WTC11 (cell line): ENCODE measurements at regions not wholly inside any gene's neighbourhood (a gene's known extent, or its start where the extent isn't known, plus 50 kb on each side); places are given as distances from the start of the nearest gene placed in this dataset.

Experiments
- ATAC-seq: fragments of 200-7000 bp; cut with Tn5 transposase; 2 replicates; pipeline ENCODE4 v1.10.0; 2021; ENCODE audit warnings: mild to moderate bottlenecking, moderate library complexity
- CTCF ChIA-PET: fragments of 300-600 bp; sonication (Branson Sonifier 250); formaldehyde crosslinking; loops from one replicate; lab custom pipeline; 2021; ENCODE audit warnings: antibody characterized with exemption; lab: Charles Lee
- POLR2A ChIA-PET: fragments of 350-600 bp; sonication (Branson Sonifier 250); formaldehyde crosslinking; loops from one replicate; lab custom pipeline; 2021; ENCODE audit warnings: antibody characterized with exemption; lab: Charles Lee
- DNase-seq: peaks from one replicate; pipeline ENCODE4 v3.0.0; 2021; ENCODE audit warnings: low spot score
- H3K27ac Mint-ChIP-seq: 2 replicates; pipeline ENCODE4 v1.8.0; 2021; ENCODE audit warnings: mixed read lengths
- H3K27me3 Mint-ChIP-seq: 2 replicates; pipeline ENCODE4 v1.8.0; 2021; ENCODE audit warnings: low read depth, mild to moderate bottlenecking, moderate library complexity, mixed read lengths
- H3K36me3 Mint-ChIP-seq: 2 replicates; pipeline ENCODE4 v1.8.0; 2021; ENCODE audit warnings: mixed read lengths
- H3K4me1 Mint-ChIP-seq: 2 replicates; pipeline ENCODE4 v1.8.0; 2022; ENCODE audit warnings: mixed read lengths
- H3K4me3 Mint-ChIP-seq: 2 replicates; pipeline ENCODE4 v1.8.0; 2021; ENCODE audit warnings: mild to moderate bottlenecking, moderate library complexity, mixed read lengths
- H3K9me3 Mint-ChIP-seq: 2 replicates; pipeline ENCODE4 v1.8.0; 2021; ENCODE audit warnings: mixed read lengths
- CBFB ChIP-seq: sonication (generic); formaldehyde crosslinking; IDR thresholded peaks from 2 replicates; pipeline ENCODE4 v1.8.1; 2022; ENCODE audit warnings: mild to moderate bottlenecking, low read depth, missing genetic modification reagents
- CREB1 ChIP-seq: sonication (generic); formaldehyde crosslinking; IDR thresholded peaks from 2 replicates; pipeline ENCODE4 v1.8.0; 2023; ENCODE audit warnings: mild to moderate bottlenecking, missing genetic modification reagents
- CREM ChIP-seq: sonication (generic); formaldehyde crosslinking; IDR thresholded peaks from 2 replicates; pipeline ENCODE4 v1.8.1; 2022; ENCODE audit warnings: mild to moderate bottlenecking, missing genetic modification reagents, moderate library complexity
- EMX1 ChIP-seq: fragments of 250-450 bp; sonication (Bioruptor Pico); IDR thresholded peaks from 2 replicates; pipeline ENCODE4 v1.8.0; 2021; ENCODE audit warnings: mild to moderate bottlenecking
- ERG ChIP-seq: fragments of 250-450 bp; sonication (Bioruptor Pico); IDR thresholded peaks from 2 replicates; pipeline ENCODE4 v1.8.0; 2021; ENCODE audit warnings: mild to moderate bottlenecking
- HMGA2 ChIP-seq: fragments of 250-450 bp; sonication (Bioruptor Pico); IDR thresholded peaks from 2 replicates; pipeline ENCODE4 v1.4.0; 2021; ENCODE audit warnings: mild to moderate bottlenecking, moderate library complexity
- JUN ChIP-seq: sonication (generic); formaldehyde crosslinking; IDR thresholded peaks from 2 replicates; pipeline ENCODE4 v1.8.0; 2023; ENCODE audit warnings: mild to moderate bottlenecking, missing genetic modification reagents
- KAT7 ChIP-seq: sonication (generic); formaldehyde crosslinking; IDR thresholded peaks from 2 replicates; pipeline ENCODE4 v1.8.1; 2023; ENCODE audit warnings: missing genetic modification reagents, mild to moderate bottlenecking, borderline replicate concordance
- NFATC4 ChIP-seq: fragments of 250-450 bp; sonication (Bioruptor Pico); IDR thresholded peaks from 2 replicates; pipeline ENCODE4 v1.9.0; 2021; ENCODE audit warnings: mild to moderate bottlenecking
- NFE2L1 ChIP-seq: sonication (generic); formaldehyde crosslinking; IDR thresholded peaks from 2 replicates; pipeline ENCODE4 v1.8.1; 2023; ENCODE audit warnings: missing genetic modification reagents
- NR1H2 ChIP-seq: sonication (generic); formaldehyde crosslinking; IDR thresholded peaks from 2 replicates; pipeline ENCODE4 v1.9.0; 2021; ENCODE audit warnings: mild to moderate bottlenecking, moderate library complexity, missing genetic modification reagents
- OVOL2 ChIP-seq: fragments of 250-450 bp; sonication (Bioruptor Pico); IDR thresholded peaks from 2 replicates; pipeline ENCODE4 v1.9.0; 2021; ENCODE audit warnings: mild to moderate bottlenecking, borderline replicate concordance
- RORB ChIP-seq: fragments of 250-450 bp; sonication (Bioruptor Pico); IDR thresholded peaks from 2 replicates; pipeline ENCODE4 v1.9.0; 2021; ENCODE audit warnings: mild to moderate bottlenecking
- SP1 ChIP-seq: sonication (generic); formaldehyde crosslinking; conservative IDR thresholded peaks from 2 replicates; pipeline ENCODE4 v1.8.1; 2022; ENCODE audit warnings: missing genetic modification reagents
- TCF7 ChIP-seq: sonication (generic); formaldehyde crosslinking; IDR thresholded peaks from 2 replicates; pipeline ENCODE4 v1.8.0; 2022; ENCODE audit warnings: mild to moderate bottlenecking, low read depth, missing genetic modification reagents, moderate library complexity
- TP53 ChIP-seq: sonication (generic); formaldehyde crosslinking; IDR thresholded peaks from 2 replicates; pipeline ENCODE4 v1.8.1; 2023; ENCODE audit warnings: mild to moderate bottlenecking, missing genetic modification reagents
- ZBTB21 ChIP-seq: sonication (generic); formaldehyde crosslinking; IDR thresholded peaks from 2 replicates; pipeline ENCODE4 v1.8.1; 2023; ENCODE audit warnings: mild to moderate bottlenecking, missing genetic modification reagents, borderline replicate concordance
- ZNF121 ChIP-seq: sonication (generic); formaldehyde crosslinking; IDR thresholded peaks from 2 replicates; pipeline ENCODE4 v1.8.0; 2023; ENCODE audit warnings: missing genetic modification reagents
- ZNF219 ChIP-seq: sonication (generic); formaldehyde crosslinking; IDR thresholded peaks from 2 replicates; pipeline ENCODE4 v1.8.0; 2023; ENCODE audit warnings: missing genetic modification reagents, mild to moderate bottlenecking, borderline replicate concordance
- ZNF317 ChIP-seq: sonication (generic); formaldehyde crosslinking; IDR thresholded peaks from 2 replicates; pipeline ENCODE4 v1.8.1; 2023; ENCODE audit warnings: low read depth, mild to moderate bottlenecking, moderate library complexity, missing genetic modification reagents, borderline replicate concordance
- ZNF671 ChIP-seq: fragments of 250-450 bp; sonication (Bioruptor Pico); IDR thresholded peaks from 2 replicates; pipeline ENCODE4 v1.8.0; 2021; ENCODE audit warnings: mild to moderate bottlenecking
- TF ChIP-seq, protein P1 (sequence below): sonication (generic); formaldehyde crosslinking; conservative IDR thresholded peaks from 2 replicates; pipeline ENCODE4 v1.8.1; 2022; ENCODE audit warnings: mild to moderate bottlenecking, missing genetic modification reagents
- TF ChIP-seq, protein P2 (sequence below): sonication (generic); formaldehyde crosslinking; IDR thresholded peaks from 2 replicates; pipeline ENCODE4 v1.8.1; 2022; ENCODE audit warnings: low read depth, missing genetic modification reagents, borderline replicate concordance
- TF ChIP-seq, protein P3 (sequence below): sonication (generic); formaldehyde crosslinking; IDR thresholded peaks from 2 replicates; pipeline ENCODE4 v1.8.1; 2023; ENCODE audit warnings: mild to moderate bottlenecking, missing genetic modification reagents, moderate library complexity
- TF ChIP-seq, protein P4 (sequence below): sonication (generic); formaldehyde crosslinking; IDR thresholded peaks from 2 replicates; pipeline ENCODE4 v1.8.0; 2022; ENCODE audit warnings: mild to moderate bottlenecking, missing genetic modification reagents

DNA sequence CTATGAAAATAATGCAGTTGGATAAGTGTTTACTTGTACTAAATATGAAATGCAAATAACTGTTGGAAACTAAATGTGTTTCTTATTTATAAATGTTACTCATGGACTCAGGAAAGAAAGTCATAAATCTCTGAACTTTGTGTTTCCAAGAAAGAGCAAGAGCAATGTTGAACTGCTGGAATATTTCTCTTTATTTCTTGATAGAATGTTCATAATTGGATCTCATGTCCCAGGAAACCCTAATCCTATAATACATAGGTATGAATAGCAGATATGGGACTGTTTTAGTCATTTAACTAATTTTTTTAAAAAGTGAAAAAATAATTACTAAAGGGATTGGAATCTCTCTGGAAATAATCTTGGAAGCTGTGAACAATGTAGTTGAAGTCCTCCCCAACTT, 245.0 kb upstream of the ACTBL2 start:
- ATAC-seq (no peak), DNase-seq (no peak)
- Mint-ChIP-seq H3K27ac (no peak overlapping the region), H3K4me1 (no peaks in the 10 kb centered on the region), H3K9me3 (peaks cover 12% of the 10 kb centered on the region), H3K27me3 (no peaks in the 10 kb centered on the region; the same call in 1 of the 2 replicates), H3K4me3 (no peak overlapping the region), H3K36me3 (no peaks in the 10 kb centered on the region; the same call in 1 of the 2 replicates)
- TF ChIP-seq HMGA2 (CRISPR knock-in tag) = no peak
- no peak for TF ChIP-seq OVOL2 (CRISPR knock-in tag)
- TF ChIP-seq ZBTB21 (CRISPR knock-in tag) = no peak
- TF ChIP-seq, protein P1, sequence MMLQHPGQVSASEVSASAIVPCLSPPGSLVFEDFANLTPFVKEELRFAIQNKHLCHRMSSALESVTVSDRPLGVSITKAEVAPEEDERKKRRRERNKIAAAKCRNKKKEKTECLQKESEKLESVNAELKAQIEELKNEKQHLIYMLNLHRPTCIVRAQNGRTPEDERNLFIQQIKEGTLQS (CRISPR knock-in tag) = no peak
- TF ChIP-seq NFE2L1 (CRISPR knock-in tag) = no peak
- no peak for TF ChIP-seq ZNF671 (CRISPR knock-in tag)
- no peak for TF ChIP-seq TCF7 (CRISPR knock-in tag)
- no peak for TF ChIP-seq JUN (CRISPR knock-in tag)
- TF ChIP-seq KAT7 (CRISPR knock-in tag) = no peak
- no peak for TF ChIP-seq ERG (CRISPR knock-in tag)
- TF ChIP-seq TP53 = no peak
- TF ChIP-seq SP1 = no peak
- ChIA-PET CTCF (no interaction called here), POLR2A (no interaction called here)

DNA sequence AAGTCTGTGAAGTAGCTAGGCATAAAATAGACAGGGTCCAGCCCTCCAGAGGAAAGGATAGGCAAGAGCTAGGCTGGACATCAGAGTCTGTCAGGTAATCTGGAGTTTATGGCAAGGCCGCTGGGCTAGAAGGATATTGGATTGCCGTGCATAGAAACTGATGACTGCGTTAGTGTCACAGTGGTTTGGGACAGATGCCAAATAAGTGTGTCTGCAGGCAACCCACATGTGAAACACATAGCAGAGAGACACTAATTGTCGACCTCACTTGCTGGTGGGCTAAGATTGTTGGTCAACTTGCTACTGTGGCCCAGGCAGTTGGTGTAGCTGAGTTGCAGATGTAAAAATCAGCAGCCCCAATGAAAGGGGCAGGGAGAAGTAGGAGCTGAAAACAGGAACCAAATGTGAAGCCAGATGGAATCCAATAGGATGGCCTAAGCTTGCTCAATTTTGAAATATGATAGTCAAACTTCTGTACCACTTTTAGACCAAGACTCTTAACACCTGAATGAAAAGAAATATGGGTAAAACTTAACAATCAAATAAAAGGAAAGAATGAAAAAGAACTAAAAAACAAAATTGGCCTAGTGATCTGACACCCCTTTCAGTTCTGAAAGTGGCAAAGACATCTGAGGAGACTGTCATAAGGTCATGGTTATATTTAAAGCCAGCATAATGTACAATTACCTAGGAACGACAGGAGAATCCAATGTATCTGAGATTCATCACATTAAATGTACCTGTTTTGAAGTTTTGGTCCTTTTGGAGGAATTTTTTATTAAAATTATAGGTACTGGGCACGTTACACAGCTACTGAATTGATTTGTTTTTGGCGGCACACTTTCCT, 243.3 kb upstream of the ACTBL2 start:
- peaks cover 12% of the 10 kb centered on the region for H3K9me3 Mint-ChIP-seq
- TF ChIP-seq RORB (CRISPR knock-in tag) (no peak), OVOL2 (CRISPR knock-in tag) (no peak), EMX1 (CRISPR knock-in tag) (no peak)
- TF ChIP-seq, protein P2, sequence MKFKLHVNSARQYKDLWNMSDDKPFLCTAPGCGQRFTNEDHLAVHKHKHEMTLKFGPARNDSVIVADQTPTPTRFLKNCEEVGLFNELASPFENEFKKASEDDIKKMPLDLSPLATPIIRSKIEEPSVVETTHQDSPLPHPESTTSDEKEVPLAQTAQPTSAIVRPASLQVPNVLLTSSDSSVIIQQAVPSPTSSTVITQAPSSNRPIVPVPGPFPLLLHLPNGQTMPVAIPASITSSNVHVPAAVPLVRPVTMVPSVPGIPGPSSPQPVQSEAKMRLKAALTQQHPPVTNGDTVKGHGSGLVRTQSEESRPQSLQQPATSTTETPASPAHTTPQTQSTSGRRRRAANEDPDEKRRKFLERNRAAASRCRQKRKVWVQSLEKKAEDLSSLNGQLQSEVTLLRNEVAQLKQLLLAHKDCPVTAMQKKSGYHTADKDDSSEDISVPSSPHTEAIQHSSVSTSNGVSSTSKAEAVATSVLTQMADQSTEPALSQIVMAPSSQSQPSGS = no peak
- TF ChIP-seq, protein P3, sequence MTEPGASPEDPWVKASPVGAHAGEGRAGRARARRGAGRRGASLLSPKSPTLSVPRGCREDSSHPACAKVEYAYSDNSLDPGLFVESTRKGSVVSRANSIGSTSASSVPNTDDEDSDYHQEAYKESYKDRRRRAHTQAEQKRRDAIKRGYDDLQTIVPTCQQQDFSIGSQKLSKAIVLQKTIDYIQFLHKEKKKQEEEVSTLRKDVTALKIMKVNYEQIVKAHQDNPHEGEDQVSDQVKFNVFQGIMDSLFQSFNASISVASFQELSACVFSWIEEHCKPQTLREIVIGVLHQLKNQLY (CRISPR knock-in tag) = no peak
- TF ChIP-seq, all 79 proteins: peak for 0
- CTCF ChIA-PET = no interaction called here
- Mint-ChIP-seq H3K4me3 (no peak overlapping the region), H3K27me3 (no peaks in the 10 kb centered on the region; the same call in 1 of the 2 replicates), H3K27ac (no peak overlapping the region), H3K36me3 (no peaks in the 10 kb centered on the region; the same call in 1 of the 2 replicates), H3K4me1 (no peaks in the 10 kb centered on the region)
- ATAC-seq = no peak
- DNase-seq = no peak
- POLR2A ChIA-PET = no interaction called here

DNA sequence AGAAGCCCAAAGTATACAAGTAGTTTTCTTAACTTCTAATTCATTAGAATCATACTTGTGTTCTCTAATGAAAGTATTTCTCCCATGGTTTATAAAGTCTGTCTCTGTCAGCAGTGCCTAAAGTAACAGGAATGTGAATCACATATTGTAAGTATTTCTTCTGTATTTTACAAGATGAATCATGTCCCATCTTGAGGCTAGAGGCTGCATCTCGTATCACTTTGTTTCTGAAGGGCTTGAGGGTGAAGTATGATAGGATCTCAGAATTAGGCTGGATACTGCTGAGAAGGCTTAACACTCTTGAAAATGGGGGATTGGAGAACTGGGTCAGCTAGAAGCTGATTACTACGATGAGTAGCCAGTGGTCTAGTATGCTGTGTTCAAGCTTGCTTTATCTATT, 242.2 kb upstream of the ACTBL2 start:
- ATAC-seq (no peak), DNase-seq (no peak)
- POLR2A ChIA-PET = no interaction called here
- Mint-ChIP-seq H3K27ac (no peak overlapping the region), H3K36me3 (no peaks in the 10 kb centered on the region; the same call in 1 of the 2 replicates), H3K27me3 (no peaks in the 10 kb centered on the region; the same call in 1 of the 2 replicates), H3K4me1 (no peaks in the 10 kb centered on the region), H3K4me3 (no peak overlapping the region), H3K9me3 (peaks cover 12% of the 10 kb centered on the region)
- TF ChIP-seq ZNF121 (no peak), JUN (CRISPR knock-in tag) (no peak), CBFB (CRISPR knock-in tag) (no peak), ZNF317 (CRISPR knock-in tag) (no peak), HMGA2 (CRISPR knock-in tag) (no peak), NFATC4 (CRISPR knock-in tag) (no peak), CREB1 (no peak), ZNF219 (no peak), CREM (CRISPR knock-in tag) (no peak), EMX1 (CRISPR knock-in tag) (no peak), NR1H2 (no peak)
- TF ChIP-seq, protein P4, sequence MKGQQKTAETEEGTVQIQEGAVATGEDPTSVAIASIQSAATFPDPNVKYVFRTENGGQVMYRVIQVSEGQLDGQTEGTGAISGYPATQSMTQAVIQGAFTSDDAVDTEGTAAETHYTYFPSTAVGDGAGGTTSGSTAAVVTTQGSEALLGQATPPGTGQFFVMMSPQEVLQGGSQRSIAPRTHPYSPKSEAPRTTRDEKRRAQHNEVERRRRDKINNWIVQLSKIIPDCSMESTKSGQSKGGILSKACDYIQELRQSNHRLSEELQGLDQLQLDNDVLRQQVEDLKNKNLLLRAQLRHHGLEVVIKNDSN (CRISPR knock-in tag) = no peak
- CTCF ChIA-PET = no interaction called here
